ENCODE measurements at regions not wholly inside any gene's neighbourhood (a gene's known extent, or its start where the extent isn't known, plus 50 kb on each side); places are given as distances from the start of the nearest gene placed in this dataset.

DNA sequence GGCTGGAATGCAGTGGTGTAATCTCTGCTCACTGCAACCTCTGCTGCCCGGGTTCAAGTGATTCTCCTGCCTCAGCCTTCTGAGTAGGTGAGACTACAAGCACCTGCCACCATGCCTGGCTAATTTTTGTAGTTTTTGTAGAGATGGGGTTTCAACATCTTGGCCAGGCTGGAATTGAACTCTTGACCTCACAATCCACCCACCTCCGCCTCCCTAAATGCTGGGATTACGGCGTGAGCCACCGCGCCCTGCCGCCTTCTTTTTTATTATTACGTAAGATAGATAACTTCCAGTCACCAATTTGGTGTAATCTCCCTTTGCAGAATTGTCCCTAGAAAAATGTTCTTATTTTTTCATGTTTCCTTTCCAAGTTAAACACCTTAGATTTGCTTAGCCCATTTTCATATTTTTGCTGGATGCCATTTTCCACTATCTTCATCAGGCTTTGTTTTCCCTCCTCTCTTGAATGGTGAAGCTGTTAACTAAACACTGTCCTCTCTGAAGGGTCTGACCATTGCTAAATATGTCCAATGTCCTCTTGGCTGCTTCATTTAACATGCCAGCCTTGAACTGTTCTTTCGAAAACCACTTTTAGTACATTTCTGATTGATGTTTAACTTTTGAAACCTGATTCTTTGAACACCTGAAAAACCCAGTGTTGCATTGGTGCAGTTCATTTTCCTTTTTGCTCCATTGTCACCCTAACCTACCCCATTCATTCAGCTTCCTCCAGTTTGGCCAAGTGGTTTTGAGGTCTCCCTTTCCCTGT, 135.1 kb upstream of the PIK3R1 start (continued):
- TF ChIP-seq, protein P1, sequence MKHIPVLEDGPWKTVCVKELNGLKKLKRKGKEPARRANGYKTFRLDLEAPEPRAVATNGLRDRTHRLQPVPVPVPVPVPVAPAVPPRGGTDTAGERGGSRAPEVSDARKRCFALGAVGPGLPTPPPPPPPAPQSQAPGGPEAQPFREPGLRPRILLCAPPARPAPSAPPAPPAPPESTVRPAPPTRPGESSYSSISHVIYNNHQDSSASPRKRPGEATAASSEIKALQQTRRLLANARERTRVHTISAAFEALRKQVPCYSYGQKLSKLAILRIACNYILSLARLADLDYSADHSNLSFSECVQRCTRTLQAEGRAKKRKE (CRISPR knock-in tag; IDR thresholded peaks at IDR 0.05; ENCODE audit: low read depth) = no peak
- no peak for TF ChIP-seq NR3C1 (IDR thresholded peaks at IDR 0.05)
- no peak for TF ChIP-seq KDM1A (IDR thresholded peaks at IDR 0.05; ENCODE audit: low read depth)
- no peak for TF ChIP-seq HEYL (CRISPR knock-in tag; IDR thresholded peaks at IDR 0.05)
- no peak for TF ChIP-seq HOXA7 (CRISPR knock-in tag; IDR thresholded peaks at IDR 0.05)
- no peak for TF ChIP-seq ESRRA (IDR thresholded peaks at IDR 0.05; ENCODE audit: borderline replicate concordance, low read length)

DNA sequence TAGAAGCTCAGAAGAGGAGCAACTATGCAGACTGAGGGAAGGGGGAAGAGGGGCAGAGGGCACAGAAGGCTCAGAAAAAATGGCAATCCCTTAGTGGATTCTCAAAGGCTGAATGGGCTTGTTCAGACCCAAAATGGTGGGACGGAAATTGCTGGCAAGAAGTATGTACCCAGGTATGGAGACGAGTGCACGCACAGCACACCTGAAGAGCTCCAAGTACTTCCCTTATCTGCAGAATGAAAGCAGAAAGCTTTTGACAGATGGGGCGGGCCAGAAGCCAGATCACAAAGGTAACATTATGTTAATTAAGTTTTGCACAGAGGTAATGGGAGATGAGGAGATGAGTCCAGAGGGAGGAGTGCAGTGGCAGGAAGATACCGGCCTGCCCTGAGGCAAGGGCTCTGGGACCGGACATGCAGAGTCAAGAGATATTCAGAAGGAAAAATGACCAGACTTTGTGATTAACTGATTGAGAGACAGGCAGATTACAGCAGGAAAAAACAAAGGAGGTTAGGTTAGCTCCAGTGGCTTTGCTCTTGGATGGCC, 138.1 kb upstream of the PIK3R1 start:
- DNase-seq (ENCODE audit: low read depth in 1 of 2, low spot score in 1 of 2) (no peak), ATAC-seq (no peak), FAIRE-seq (no peak)
- Histone ChIP-seq H3K4me3 (no peak overlapping the region), H3K9me3 (no peaks in the 10 kb centered on the region), H3K4me2 (no peak overlapping the region), H3K4me1 (no peaks in the 10 kb centered on the region), H3K27ac (no peak overlapping the region)
- POLR2A ChIA-PET = no interaction called here
- WGBS (ENCODE audit: missing lambda C conversion rate) = 58% methylated on average over 6 of the region's 6 CpGs
- TF ChIP-seq SREBF2 (IDR thresholded peaks at IDR 0.05) (no peak), PHF8 (IDR thresholded peaks at IDR 0.05; ENCODE audit: borderline replicate concordance, low read depth) (no peak), MYC (IDR thresholded peaks at IDR 0.05; ENCODE audit: borderline replicate concordance, low read length) (no peak), POLR2A (IDR thresholded peaks at IDR 0.05; ENCODE audit: low read length) (no peak), NR3C1 (IDR thresholded peaks at IDR 0.05) (no peak), NPAS2 (CRISPR knock-in tag; IDR thresholded peaks at IDR 0.05; ENCODE audit: borderline replicate concordance) (no peak), RFX5 (IDR thresholded peaks at IDR 0.05) (no peak), RNF2 (IDR thresholded peaks at IDR 0.05; ENCODE audit: borderline replicate concordance, low read depth) (no peak), EP300 (IDR thresholded peaks at IDR 0.05) (no peak), ZFP36 (IDR thresholded peaks at IDR 0.05; ENCODE audit: borderline replicate concordance, partially characterized antibody) (no peak), TP53 (CRISPR knock-in tag; IDR thresholded peaks at IDR 0.05) (no peak), EHF (CRISPR knock-in tag; IDR thresholded peaks at IDR 0.05) (no peak), JUNB (IDR thresholded peaks at IDR 0.05) (no peak), MAFK (IDR thresholded peaks at IDR 0.05; ENCODE audit: partially characterized antibody) (no peak), HDAC2 (IDR thresholded peaks at IDR 0.05) (no peak)
- TF ChIP-seq, protein P2, sequence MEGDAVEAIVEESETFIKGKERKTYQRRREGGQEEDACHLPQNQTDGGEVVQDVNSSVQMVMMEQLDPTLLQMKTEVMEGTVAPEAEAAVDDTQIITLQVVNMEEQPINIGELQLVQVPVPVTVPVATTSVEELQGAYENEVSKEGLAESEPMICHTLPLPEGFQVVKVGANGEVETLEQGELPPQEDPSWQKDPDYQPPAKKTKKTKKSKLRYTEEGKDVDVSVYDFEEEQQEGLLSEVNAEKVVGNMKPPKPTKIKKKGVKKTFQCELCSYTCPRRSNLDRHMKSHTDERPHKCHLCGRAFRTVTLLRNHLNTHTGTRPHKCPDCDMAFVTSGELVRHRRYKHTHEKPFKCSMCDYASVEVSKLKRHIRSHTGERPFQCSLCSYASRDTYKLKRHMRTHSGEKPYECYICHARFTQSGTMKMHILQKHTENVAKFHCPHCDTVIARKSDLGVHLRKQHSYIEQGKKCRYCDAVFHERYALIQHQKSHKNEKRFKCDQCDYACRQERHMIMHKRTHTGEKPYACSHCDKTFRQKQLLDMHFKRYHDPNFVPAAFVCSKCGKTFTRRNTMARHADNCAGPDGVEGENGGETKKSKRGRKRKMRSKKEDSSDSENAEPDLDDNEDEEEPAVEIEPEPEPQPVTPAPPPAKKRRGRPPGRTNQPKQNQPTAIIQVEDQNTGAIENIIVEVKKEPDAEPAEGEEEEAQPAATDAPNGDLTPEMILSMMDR (IDR thresholded peaks at IDR 0.05) = no peak
- TF ChIP-seq, protein P3, sequence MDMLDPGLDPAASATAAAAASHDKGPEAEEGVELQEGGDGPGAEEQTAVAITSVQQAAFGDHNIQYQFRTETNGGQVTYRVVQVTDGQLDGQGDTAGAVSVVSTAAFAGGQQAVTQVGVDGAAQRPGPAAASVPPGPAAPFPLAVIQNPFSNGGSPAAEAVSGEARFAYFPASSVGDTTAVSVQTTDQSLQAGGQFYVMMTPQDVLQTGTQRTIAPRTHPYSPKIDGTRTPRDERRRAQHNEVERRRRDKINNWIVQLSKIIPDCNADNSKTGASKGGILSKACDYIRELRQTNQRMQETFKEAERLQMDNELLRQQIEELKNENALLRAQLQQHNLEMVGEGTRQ (IDR thresholded peaks at IDR 0.05) = no peak
- TF ChIP-seq, protein P4, sequence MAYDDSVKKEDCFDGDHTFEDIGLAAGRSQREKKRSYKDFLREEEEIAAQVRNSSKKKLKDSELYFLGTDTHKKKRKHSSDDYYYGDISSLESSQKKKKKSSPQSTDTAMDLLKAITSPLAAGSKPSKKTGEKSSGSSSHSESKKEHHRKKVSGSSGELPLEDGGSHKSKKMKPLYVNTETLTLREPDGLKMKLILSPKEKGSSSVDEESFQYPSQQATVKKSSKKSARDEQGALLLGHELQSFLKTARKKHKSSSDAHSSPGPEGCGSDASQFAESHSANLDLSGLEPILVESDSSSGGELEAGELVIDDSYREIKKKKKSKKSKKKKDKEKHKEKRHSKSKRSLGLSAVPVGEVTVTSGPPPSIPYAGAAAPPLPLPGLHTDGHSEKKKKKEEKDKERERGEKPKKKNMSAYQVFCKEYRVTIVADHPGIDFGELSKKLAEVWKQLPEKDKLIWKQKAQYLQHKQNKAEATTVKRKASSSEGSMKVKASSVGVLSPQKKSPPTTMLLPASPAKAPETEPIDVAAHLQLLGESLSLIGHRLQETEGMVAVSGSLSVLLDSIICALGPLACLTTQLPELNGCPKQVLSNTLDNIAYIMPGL (CRISPR knock-in tag; IDR thresholded peaks at IDR 0.05; ENCODE audit: borderline replicate concordance) = no peak
- TF ChIP-seq, protein P5, sequence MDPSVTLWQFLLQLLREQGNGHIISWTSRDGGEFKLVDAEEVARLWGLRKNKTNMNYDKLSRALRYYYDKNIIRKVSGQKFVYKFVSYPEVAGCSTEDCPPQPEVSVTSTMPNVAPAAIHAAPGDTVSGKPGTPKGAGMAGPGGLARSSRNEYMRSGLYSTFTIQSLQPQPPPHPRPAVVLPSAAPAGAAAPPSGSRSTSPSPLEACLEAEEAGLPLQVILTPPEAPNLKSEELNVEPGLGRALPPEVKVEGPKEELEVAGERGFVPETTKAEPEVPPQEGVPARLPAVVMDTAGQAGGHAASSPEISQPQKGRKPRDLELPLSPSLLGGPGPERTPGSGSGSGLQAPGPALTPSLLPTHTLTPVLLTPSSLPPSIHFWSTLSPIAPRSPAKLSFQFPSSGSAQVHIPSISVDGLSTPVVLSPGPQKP (IDR thresholded peaks at IDR 0.05; ENCODE audit: low read depth, low read length) = no peak
- CTCF ChIA-PET = no interaction called here
